A549 (cell line): ENCODE measurements at regions not wholly inside any gene's neighbourhood (a gene's known extent, or its start where the extent isn't known, plus 50 kb on each side); places are given as distances from the start of the nearest gene placed in this dataset.

Source experiments
- ATAC-seq, 2 experiments: fragments of 200-7000 bp in 1 of 2; fragments of >200 bp in 1 of 2; cut with Nextera tagmentation in 1 of 2; cut with Tn5 transposase in 1 of 2; 3 replicates each; pipeline versions ENCODE4 v1.8.0 to v1.9.1; 2018 to 2020; ENCODE audit warnings: mild to moderate bottlenecking in 1 of 2, moderate library complexity in 1 of 2
- CTCF ChIA-PET: fragments of 300-600 bp; sonication (Branson Sonifier 250); formaldehyde crosslinking; extraction: SDS; loops from one replicate; lab custom pipeline; 2021; ENCODE audit warnings: antibody characterized with exemption, inconsistent platforms; lab: Yijun Ruan, JAX
- POLR2A ChIA-PET: fragments of 350-600 bp; formaldehyde crosslinking; extraction: SDS; loops from one replicate; lab custom pipeline; 2021; ENCODE audit warnings: antibody characterized with exemption, inconsistent platforms; lab: Yijun Ruan, JAX
- DNase-seq, 2 experiments: peaks; one replicate each; pipeline versions ENCODE4 v3.0.0 to v3.0.0-alpha.2; 2011 to 2016; ENCODE audit warnings: low read depth in 1 of 2, low spot score in 1 of 2
- FAIRE-seq: peaks from 2 replicates; lab custom pipeline; 2011; peaks lifted over from hg19 to GRCh38; lab: Jason Lieb, UNC
- H3K27ac ChIP-seq, 2 experiments: fragments of >200 bp; sonication (Bioruptor Twin); formaldehyde crosslinking; 3 replicates each; pipeline ENCODE4 v1.5.1; 2016 to 2017
- H3K4me1 ChIP-seq: fragments of >200 bp; sonication (Bioruptor Twin); formaldehyde crosslinking; 3 replicates; pipeline ENCODE4 v1.6.1; 2016
- H3K4me2 ChIP-seq: fragments of >200 bp; sonication (Bioruptor Twin); formaldehyde crosslinking; 3 replicates; pipeline ENCODE4 v1.6.1; 2016
- H3K4me3 ChIP-seq: fragments of >200 bp; sonication (Bioruptor Twin); formaldehyde crosslinking; 3 replicates; pipeline ENCODE4 v1.5.1; 2016
- H3K9me3 ChIP-seq: fragments of >200 bp; sonication (Bioruptor Twin); formaldehyde crosslinking; 3 replicates; pipeline ENCODE4 v1.6.1; 2016
- GATA3 ChIP-seq: IDR thresholded peaks from 2 replicates; pipeline ENCODE4 v1.6.1; 2012; ENCODE audit warnings: borderline replicate concordance
- HOXB5 ChIP-seq: fragments of 250-450 bp; sonication (Bioruptor Pico); IDR thresholded peaks from 2 replicates; pipeline ENCODE4 v1.5.0; 2020; ENCODE audit warnings: mild to moderate bottlenecking, moderate library complexity
- NPAS2 ChIP-seq: fragments of 250-450 bp; sonication (Bioruptor Pico); IDR thresholded peaks from 2 replicates; pipeline ENCODE4 v1.8.0; 2022; ENCODE audit warnings: mild to moderate bottlenecking, moderate library complexity, borderline replicate concordance
- SMC3 ChIP-seq: fragments of >200 bp; sonication (Bioruptor Twin); formaldehyde crosslinking; IDR thresholded peaks from 3 replicates; pipeline ENCODE4 v1.6.1; 2018; ENCODE audit warnings: inconsistent platforms
- TFCP2L1 ChIP-seq: fragments of 250-450 bp; sonication (Bioruptor Pico); IDR thresholded peaks from 2 replicates; pipeline ENCODE4 v1.5.0; 2021; ENCODE audit warnings: mild to moderate bottlenecking
- WGBS: methylation state at CpG from one replicate; pipeline ENCODE4 v1.1.6; 2017; ENCODE audit errors: missing lambda C conversion rate; 5-methylcytosine and 5-hydroxymethylcytosine counted together
- TF ChIP-seq, protein P1 (sequence below): fragments of >200 bp; sonication (Bioruptor Twin); formaldehyde crosslinking; IDR thresholded peaks from 3 replicates; pipeline ENCODE4 v1.5.1; 2016
- TF ChIP-seq, protein P2 (sequence below): IDR thresholded peaks from 2 replicates; pipeline ENCODE4 v1.6.1; 2012

DNA sequence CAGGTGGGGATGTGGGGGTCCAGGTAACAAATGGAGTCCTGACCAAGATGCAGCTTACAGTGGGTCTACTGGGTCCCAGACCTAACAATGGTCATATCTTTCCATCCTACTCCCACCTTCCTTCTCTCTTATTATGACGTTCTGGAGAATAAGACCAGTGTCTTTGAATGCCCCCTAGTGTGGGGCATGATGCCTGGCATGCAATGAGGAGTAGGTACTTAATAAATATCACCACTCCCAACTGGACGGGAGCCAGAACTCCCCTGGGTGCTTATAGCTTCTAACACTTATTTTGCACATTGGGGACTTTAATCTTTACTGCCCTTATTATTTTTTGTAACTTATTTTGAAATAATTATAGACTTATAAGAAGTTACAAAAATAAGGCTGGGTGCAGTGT, 98.2 kb downstream of the NDFIP1 start:
- DNase-seq = peak in 1 of 2 experiments; percentile 36
- Histone ChIP-seq H3K4me3 (no peak overlapping the region), H3K9me3 (no peaks in the 10 kb centered on the region), H3K27ac (no peak overlapping the region), H3K4me2 (no peak overlapping the region), H3K4me1 (no peaks in the 10 kb centered on the region)
- no peak for FAIRE-seq
- ChIA-PET CTCF (interaction anchor here (0.7 to 1.3 kb wide), 7 partner anchors 9 to 349 kb away, joined by 3 to 4 read pairs (median 3); no protein-coding TSS in a partner anchor), POLR2A (no interaction called here)
- ATAC-seq = peak in 1 of 2 experiments; percentile 63; a peak in 3 of 6 replicates
- TF ChIP-seq GATA3 = no peak
- TF ChIP-seq, protein P1, sequence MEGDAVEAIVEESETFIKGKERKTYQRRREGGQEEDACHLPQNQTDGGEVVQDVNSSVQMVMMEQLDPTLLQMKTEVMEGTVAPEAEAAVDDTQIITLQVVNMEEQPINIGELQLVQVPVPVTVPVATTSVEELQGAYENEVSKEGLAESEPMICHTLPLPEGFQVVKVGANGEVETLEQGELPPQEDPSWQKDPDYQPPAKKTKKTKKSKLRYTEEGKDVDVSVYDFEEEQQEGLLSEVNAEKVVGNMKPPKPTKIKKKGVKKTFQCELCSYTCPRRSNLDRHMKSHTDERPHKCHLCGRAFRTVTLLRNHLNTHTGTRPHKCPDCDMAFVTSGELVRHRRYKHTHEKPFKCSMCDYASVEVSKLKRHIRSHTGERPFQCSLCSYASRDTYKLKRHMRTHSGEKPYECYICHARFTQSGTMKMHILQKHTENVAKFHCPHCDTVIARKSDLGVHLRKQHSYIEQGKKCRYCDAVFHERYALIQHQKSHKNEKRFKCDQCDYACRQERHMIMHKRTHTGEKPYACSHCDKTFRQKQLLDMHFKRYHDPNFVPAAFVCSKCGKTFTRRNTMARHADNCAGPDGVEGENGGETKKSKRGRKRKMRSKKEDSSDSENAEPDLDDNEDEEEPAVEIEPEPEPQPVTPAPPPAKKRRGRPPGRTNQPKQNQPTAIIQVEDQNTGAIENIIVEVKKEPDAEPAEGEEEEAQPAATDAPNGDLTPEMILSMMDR = 0 out of 3 replicates have a peak, but pooled peaks have one; percentile 13
- WGBS = 42% methylated on average over 2 of the region's 2 CpGs

DNA sequence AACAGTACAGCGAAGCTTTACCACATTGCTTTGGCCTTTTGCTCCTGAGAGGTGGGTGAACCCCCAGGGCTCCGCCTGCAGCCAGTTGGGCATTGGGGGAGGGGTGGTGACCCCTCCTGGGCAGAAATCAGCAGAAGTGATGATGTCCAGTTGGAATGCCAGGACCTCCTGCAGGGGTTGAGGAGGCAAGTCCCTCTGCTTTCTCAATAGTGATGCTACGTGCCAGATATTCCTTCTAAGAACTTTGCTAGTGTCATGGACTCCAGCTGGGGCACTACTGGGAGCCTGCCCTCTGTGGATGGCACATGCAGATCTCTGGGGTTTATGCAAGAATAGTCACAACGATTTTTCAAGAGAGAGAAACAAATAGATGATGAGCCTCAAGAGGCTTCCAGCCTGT, 95.6 kb downstream of the NDFIP1 start:
- DNase-seq (no peak), ATAC-seq (no peak), FAIRE-seq (no peak)
- Histone ChIP-seq H3K4me2 (no peak overlapping the region), H3K27ac (no peak overlapping the region), H3K4me3 (no peak overlapping the region), H3K9me3 (no peaks in the 10 kb centered on the region), H3K4me1 (no peaks in the 10 kb centered on the region)
- CTCF ChIA-PET = no interaction called here
- no peak for TF ChIP-seq TFCP2L1
- TF ChIP-seq SMC3 = no peak
- TF ChIP-seq HOXB5 = no peak
- TF ChIP-seq NPAS2 = no peak
- TF ChIP-seq, protein P2, sequence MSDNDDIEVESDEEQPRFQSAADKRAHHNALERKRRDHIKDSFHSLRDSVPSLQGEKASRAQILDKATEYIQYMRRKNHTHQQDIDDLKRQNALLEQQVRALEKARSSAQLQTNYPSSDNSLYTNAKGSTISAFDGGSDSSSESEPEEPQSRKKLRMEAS = no peak
- WGBS = 54% methylated on average over 4 of the region's 4 CpGs
- POLR2A ChIA-PET = no interaction called here
